ENCODE measurements at regions not wholly inside any gene's neighbourhood (a gene's known extent, or its start where the extent isn't known, plus 50 kb on each side); places are given as distances from the start of the nearest gene placed in this dataset.

- DNase-seq = no peak
- ChIA-PET POLR2A (no interaction called here), CTCF (no interaction called here)
- Mint-ChIP-seq H3K27ac (no peak overlapping the region), H3K9me3 (no peaks in the 10 kb centered on the region), H3K4me3 (no peak overlapping the region), H3K4me1 (peaks cover 18% of the 10 kb centered on the region), H3K36me3 (ENCODE audit: low read depth) (no peaks in the 10 kb centered on the region), H3K27me3 (no peaks in the 10 kb centered on the region)
- intact Hi-C loops (cut with micrococcal nuclease) = loop anchor here (10.0 kb wide), 1 partner anchor 465 kb away; the partner anchor contains the start of gene SOX4
- no peak for ATAC-seq (ENCODE audit: low read depth)
- no peak for TF ChIP-seq CTCF (IDR thresholded peaks at IDR 0.05)
These were observed 236.9 kb downstream of the PRL start for GRCh38 chr6:22059946-22060345.

GRCh38 chr6:22062807-22063408 is 233.9 kb downstream of the PRL start:
- H3K4me1 Mint-ChIP-seq = peaks cover 18% of the 10 kb centered on the region
- H3K36me3 Mint-ChIP-seq (ENCODE audit: low read depth) = no peaks in the 10 kb centered on the region
- ATAC-seq (ENCODE audit: low read depth) = peak; percentile 79
- no peak for TF ChIP-seq CTCF (IDR thresholded peaks at IDR 0.05)
- POLR2A ChIA-PET = interaction anchor here (0.7 kb wide), 1 partner anchor 379 kb away, joined by 3 read pairs; no protein-coding TSS in a partner anchor
- H3K27ac Mint-ChIP-seq = peak overlapping the region; percentile 84
- H3K4me3 Mint-ChIP-seq = peak overlapping the region; percentile 62
- H3K9me3 Mint-ChIP-seq = no peaks in the 10 kb centered on the region
- H3K27me3 Mint-ChIP-seq = no peaks in the 10 kb centered on the region
- CTCF ChIA-PET = no interaction called here
- DNase-seq = peak; percentile 28
- intact Hi-C loops (cut with micrococcal nuclease) = loop anchor here (2.0 to 10.0 kb wide), 2 partner anchors 40 to 468 kb away; partner anchors contain the start of gene SOX4

GRCh38 chr6:22064558-22064957 is 232.3 kb downstream of the PRL start:
- POLR2A ChIA-PET = no interaction called here
- no peak for TF ChIP-seq CTCF (IDR thresholded peaks at IDR 0.05)

GRCh38 chr6:22067122-22067521 is 229.7 kb downstream of the PRL start:
- no peaks in the 10 kb centered on the region for H3K27me3 Mint-ChIP-seq
- TF ChIP-seq CTCF (IDR thresholded peaks at IDR 0.05) = no peak
- POLR2A ChIA-PET = no interaction called here
- intact Hi-C loops (cut with micrococcal nuclease) = loop anchor here (10.0 kb wide), 1 partner anchor 472 kb away; the partner anchor contains the start of gene SOX4
- ATAC-seq (ENCODE audit: low read depth) = no peak
- no peak for DNase-seq
- H3K4me1 Mint-ChIP-seq = peaks cover 11% of the 10 kb centered on the region
- no peak overlapping the region for H3K27ac Mint-ChIP-seq
- H3K4me3 Mint-ChIP-seq = no peak overlapping the region
- no peaks in the 10 kb centered on the region for H3K36me3 Mint-ChIP-seq (ENCODE audit: low read depth)
- CTCF ChIA-PET = no interaction called here
- H3K9me3 Mint-ChIP-seq = no peaks in the 10 kb centered on the region

More at GRCh38 chr6:22064558-22064957, 232.3 kb downstream of the PRL start:
- Mint-ChIP-seq H3K9me3 (no peaks in the 10 kb centered on the region), H3K27ac (no peak overlapping the region), H3K4me3 (no peak overlapping the region), H3K4me1 (peaks cover 16% of the 10 kb centered on the region), H3K27me3 (no peaks in the 10 kb centered on the region), H3K36me3 (ENCODE audit: low read depth) (no peaks in the 10 kb centered on the region)
- CTCF ChIA-PET = no interaction called here
- intact Hi-C loops (cut with micrococcal nuclease) = loop anchor here (10.0 kb wide), 1 partner anchor 470 kb away; the partner anchor contains the start of gene SOX4
- ATAC-seq (ENCODE audit: low read depth) (no peak), DNase-seq (no peak)

- Mint-ChIP-seq H3K4me3 (no peak overlapping the region), H3K9me3 (no peaks in the 10 kb centered on the region), H3K36me3 (ENCODE audit: low read depth) (no peaks in the 10 kb centered on the region), H3K27ac (no peak overlapping the region), H3K4me1 (peaks cover 8% of the 10 kb centered on the region), H3K27me3 (no peaks in the 10 kb centered on the region)
- no peak for ATAC-seq (ENCODE audit: low read depth)
- POLR2A ChIA-PET = no interaction called here
- intact Hi-C loops (cut with micrococcal nuclease) = loop anchor here (10.0 kb wide), 1 partner anchor 473 kb away; the partner anchor contains the start of gene SOX4
- no peak for DNase-seq
- no peak for TF ChIP-seq CTCF (IDR thresholded peaks at IDR 0.05)
- CTCF ChIA-PET = interaction anchor here (0.7 kb wide), 1 partner anchor 9 kb away, joined by 3 read pairs; no protein-coding TSS in a partner anchor
These were observed 229.2 kb downstream of the PRL start for GRCh38 chr6:22067671-22068070.

Data from activated B cell treated with CpG ODN at 0.5 μM for 24 hours (primary cell).